GM23248 (cell line): ENCODE measurements at regions not wholly inside any gene's neighbourhood (a gene's known extent, or its start where the extent isn't known, plus 50 kb on each side); places are given as distances from the start of the nearest gene placed in this dataset.

ENCODE experiments used
- DNase-seq: peaks from one replicate; pipeline ENCODE4 v3.0.0-alpha.2; 2015
- H2AFZ ChIP-seq: fragments of 200-600 bp; sonication (generic); 2 replicates; pipeline ENCODE4 v1.6.1; 2016; ENCODE audit warnings: antibody characterized with exemption
- H3F3A ChIP-seq: fragments of 200-600 bp; sonication (generic); 2 replicates; pipeline ENCODE4 v1.6.1; 2016; ENCODE audit warnings: mild to moderate bottlenecking, antibody characterized with exemption, mixed run types; ENCODE audit not compliant: insufficient read depth
- H3K27ac ChIP-seq: fragments of 200-600 bp; sonication (generic); 2 replicates; pipeline ENCODE4 v1.5.1; 2016; ENCODE audit warnings: mild to moderate bottlenecking
- H3K27me3 ChIP-seq: fragments of 200-600 bp; sonication (generic); replicated peaks from 2 replicates; pipeline ENCODE4 v1.6.1; 2016; ENCODE audit warnings: mild to moderate bottlenecking; ENCODE audit not compliant: insufficient read depth
- H3K36me3 ChIP-seq: fragments of 200-600 bp; sonication (generic); 2 replicates; pipeline ENCODE4 v1.6.1; 2016; ENCODE audit warnings: low read depth, mild to moderate bottlenecking
- H3K4me1 ChIP-seq: fragments of 200-600 bp; sonication (generic); 2 replicates; pipeline ENCODE4 v1.6.1; 2016; ENCODE audit warnings: mild to moderate bottlenecking; ENCODE audit not compliant: insufficient read depth
- H3K4me2 ChIP-seq: fragments of 200-600 bp; sonication (generic); one replicate; pipeline ENCODE4 v1.6.1; 2016; ENCODE audit warnings: mild to moderate bottlenecking; ENCODE audit not compliant: unreplicated experiment
- H3K4me3 ChIP-seq: fragments of 200-600 bp; sonication (generic); 2 replicates; pipeline ENCODE4 v1.5.1; 2016; ENCODE audit warnings: mild to moderate bottlenecking
- H3K79me2 ChIP-seq: fragments of 200-600 bp; sonication (generic); 2 replicates; pipeline ENCODE4 v1.6.1; 2016; ENCODE audit warnings: mild to moderate bottlenecking; ENCODE audit not compliant: insufficient read depth
- H3K9ac ChIP-seq: fragments of 200-600 bp; sonication (generic); 2 replicates; pipeline ENCODE4 v1.6.1; 2016; ENCODE audit warnings: mild to moderate bottlenecking
- H3K9me2 ChIP-seq: fragments of 200-600 bp; sonication (generic); 2 replicates; pipeline ENCODE4 v1.6.1; 2016; ENCODE audit warnings: mixed run types, mild to moderate bottlenecking, moderate library complexity; ENCODE audit not compliant: insufficient read depth
- H3K9me3 ChIP-seq: fragments of 200-600 bp; sonication (generic); one replicate; pipeline ENCODE4 v1.6.1; 2017; ENCODE audit warnings: low read depth
- H4K20me1 ChIP-seq: fragments of 200-600 bp; sonication (generic); 2 replicates; pipeline ENCODE4 v1.6.0; 2016; ENCODE audit not compliant: insufficient read depth
- EZH2 ChIP-seq: fragments of 200-600 bp; sonication (generic); IDR thresholded peaks from 2 replicates; pipeline ENCODE4 v1.6.1; 2018; ENCODE audit warnings: antibody characterized with exemption, mild to moderate bottlenecking; ENCODE audit not compliant: insufficient read depth, poor library complexity, severe bottlenecking
- EZH2phosphoT487 ChIP-seq: fragments of 200-600 bp; sonication (generic); IDR thresholded peaks from 2 replicates; pipeline ENCODE4 v1.6.1; 2018; ENCODE audit warnings: antibody characterized with exemption, moderate library complexity, mild to moderate bottlenecking, low read depth; ENCODE audit not compliant: insufficient read depth
- WGBS, 2 experiments: methylation state at CpG; one replicate each; pipeline ENCODE4 v1.1.6; 2015 to 2017; ENCODE audit warnings: low lambda C conversion rate in 2 of 2, low coverage in 1 of 2; ENCODE audit errors: missing lambda C conversion rate in 2 of 2; 5-methylcytosine and 5-hydroxymethylcytosine counted together
- in situ Hi-C: fragments of 300-500 bp; cut with MboI; formaldehyde crosslinking; loops from 2 replicates; pipeline ENCODE4 v1.15.0; 2020

- H3K4me3 ChIP-seq = peak overlapping the region; percentile 71
- WGBS, 2 experiments = 1 to 5% methylated on average over 9 of the region's 9 CpGs
- peaks cover 15% of the 10 kb centered on the region; the same call in 1 of the 2 replicates for H3K79me2 ChIP-seq
- no peaks in the 10 kb centered on the region for H3K27me3 ChIP-seq
- peaks cover 46% of the 10 kb centered on the region for H3F3A ChIP-seq
- peak overlapping the region; percentile 88 for H3K9ac ChIP-seq
- H2AFZ ChIP-seq = peak overlapping the region; percentile 61
- no peaks in the 10 kb centered on the region for H3K36me3 ChIP-seq
- TF ChIP-seq EZH2phosphoT487 (no peak), EZH2 (no peak)
- H3K9me3 ChIP-seq = no peaks in the 10 kb centered on the region
- peak overlapping the region; percentile 96 for H3K27ac ChIP-seq
- DNase-seq = peak; percentile 75
- peak overlapping the region; percentile 93 for H3K4me2 ChIP-seq
- peaks cover 43% of the 10 kb centered on the region for H3K4me1 ChIP-seq
- in situ Hi-C loops = no loop called here
- no peaks in the 10 kb centered on the region for H4K20me1 ChIP-seq
- H3K9me2 ChIP-seq = no peaks in the 10 kb centered on the region
These were observed 157.2 kb upstream of the DMRT1 start for GRCh38 chr9:684054-684890.

GRCh38 chr9:684941-685340 lies 156.6 kb upstream of the DMRT1 start:
- 0 to 1% methylated on average over 4 of the region's 4 CpGs for WGBS, 2 experiments
- H2AFZ ChIP-seq = peak overlapping the region; percentile 61
- no peaks in the 10 kb centered on the region for H3K9me3 ChIP-seq
- in situ Hi-C loops = no loop called here
- peak overlapping the region; percentile 71 for H3K4me3 ChIP-seq
- DNase-seq = peak; percentile 92
- peaks cover 16% of the 10 kb centered on the region; the same call in 1 of the 2 replicates for H3K79me2 ChIP-seq
- H3K9ac ChIP-seq = peak overlapping the region; percentile 88
- no peaks in the 10 kb centered on the region for H4K20me1 ChIP-seq
- no peak for TF ChIP-seq EZH2phosphoT487
- no peak for TF ChIP-seq EZH2
- H3K9me2 ChIP-seq = no peaks in the 10 kb centered on the region
- H3K36me3 ChIP-seq = no peaks in the 10 kb centered on the region
- H3F3A ChIP-seq = peaks cover 46% of the 10 kb centered on the region
- H3K27me3 ChIP-seq = no peaks in the 10 kb centered on the region
- H3K4me2 ChIP-seq = peak overlapping the region; percentile 93
- H3K4me1 ChIP-seq = peaks cover 43% of the 10 kb centered on the region
- H3K27ac ChIP-seq = peak overlapping the region; percentile 96

DNA sequence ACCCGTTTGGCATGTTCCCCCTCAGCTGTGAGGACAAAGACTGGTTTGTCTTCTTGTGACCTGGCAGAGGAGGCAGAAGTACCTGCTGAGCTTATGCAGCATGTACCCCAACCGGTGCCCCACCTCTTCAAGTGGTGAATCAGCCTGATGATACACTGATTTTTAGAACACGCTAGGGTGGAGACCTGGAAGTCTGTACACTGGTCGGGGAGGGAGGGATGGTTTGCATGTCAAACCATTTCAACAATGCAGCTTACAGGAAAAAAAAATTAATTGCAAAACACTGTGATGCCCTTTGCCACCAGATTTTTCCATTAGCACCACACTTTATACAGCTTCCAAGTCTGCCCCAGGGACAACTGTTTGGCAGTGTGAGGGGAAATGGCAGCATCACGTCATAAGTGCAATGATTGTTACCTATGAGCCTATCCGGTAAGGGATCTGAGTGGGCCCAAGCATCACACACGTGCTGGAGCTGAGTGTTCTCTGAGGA lies 155.1 kb upstream of the DMRT1 start:
- Histone ChIP-seq H3K79me2 (peaks cover 16% of the 10 kb centered on the region; the same call in 1 of the 2 replicates), H3K4me2 (peak overlapping the region; percentile 93), H3K27me3 (no peaks in the 10 kb centered on the region), H3K9me3 (no peaks in the 10 kb centered on the region), H3F3A (peaks cover 46% of the 10 kb centered on the region), H3K9me2 (no peaks in the 10 kb centered on the region), H3K27ac (peak overlapping the region; percentile 96), H3K4me3 (peak overlapping the region; percentile 5; the same call in 1 of the 2 replicates), H4K20me1 (no peaks in the 10 kb centered on the region), H3K9ac (peak overlapping the region; percentile 88), H3K4me1 (peaks cover 43% of the 10 kb centered on the region), H2AFZ (peak overlapping the region; percentile 59), H3K36me3 (no peaks in the 10 kb centered on the region)
- in situ Hi-C loops = no loop called here
- TF ChIP-seq EZH2phosphoT487 (no peak), EZH2 (no peak)
- 9 to 12% methylated on average over 7 of the region's 7 CpGs for WGBS, 2 experiments
- DNase-seq = peak; percentile 87

DNA sequence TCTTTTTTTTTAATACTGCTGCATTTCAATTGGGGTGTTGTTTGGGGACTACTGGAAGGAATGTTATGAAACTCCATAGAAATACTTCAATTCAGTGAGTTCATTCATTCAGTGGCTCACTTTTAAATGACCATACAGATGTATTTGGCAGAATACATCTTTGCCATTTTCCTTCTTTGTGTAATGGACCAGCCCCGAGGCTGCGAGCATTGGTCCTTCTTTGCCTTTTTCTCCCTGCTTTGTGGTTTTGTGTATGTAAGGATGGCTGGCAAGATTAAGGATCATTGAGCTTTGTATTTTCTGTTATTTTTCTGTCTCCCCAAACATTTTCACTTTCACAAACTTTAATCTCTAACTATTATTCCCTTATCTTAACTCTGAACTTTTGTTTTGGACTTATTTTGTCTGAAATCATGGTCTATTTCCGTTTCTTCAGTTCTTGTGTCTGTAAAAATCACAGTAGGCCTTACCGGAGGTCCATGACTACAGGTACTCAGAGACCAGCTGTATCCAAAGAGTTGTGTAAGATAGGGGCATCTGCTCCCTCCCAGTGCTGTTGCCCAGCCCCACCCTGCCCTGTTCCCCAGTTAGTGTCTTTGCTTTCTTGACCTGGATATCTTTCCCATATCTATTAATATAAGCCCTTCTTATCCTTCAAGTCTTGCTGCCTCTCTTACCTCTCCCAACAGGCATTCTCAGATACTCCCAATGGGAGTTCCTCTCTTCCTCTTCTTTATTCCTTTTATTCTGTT lies 154.3 kb upstream of the DMRT1 start:
- Histone ChIP-seq H3K36me3 (no peaks in the 10 kb centered on the region), H3K4me1 (peaks cover 49% of the 10 kb centered on the region), H3K27ac (peak overlapping the region; percentile 96), H3K79me2 (peaks cover 16% of the 10 kb centered on the region; the same call in 1 of the 2 replicates), H3K4me2 (peak overlapping the region; percentile 7), H4K20me1 (no peaks in the 10 kb centered on the region), H3K4me3 (0 out of 2 replicates have a peak overlapping the region, but pooled peaks have one; percentile 5), H3K27me3 (no peaks in the 10 kb centered on the region), H3K9me2 (no peaks in the 10 kb centered on the region), H2AFZ (peak overlapping the region; percentile 59), H3F3A (peaks cover 49% of the 10 kb centered on the region), H3K9ac (peak overlapping the region; percentile 88), H3K9me3 (no peaks in the 10 kb centered on the region)
- in situ Hi-C loops = no loop called here
- 87 to 93% methylated on average over 4 of the region's 4 CpGs for WGBS, 2 experiments
- no peak for TF ChIP-seq EZH2phosphoT487
- no peak for TF ChIP-seq EZH2
- peak; percentile 11 for DNase-seq
